ENCODE measurements at regions not wholly inside any gene's neighbourhood (a gene's known extent, or its start where the extent isn't known, plus 50 kb on each side); places are given as distances from the start of the nearest gene placed in this dataset.

DNA sequence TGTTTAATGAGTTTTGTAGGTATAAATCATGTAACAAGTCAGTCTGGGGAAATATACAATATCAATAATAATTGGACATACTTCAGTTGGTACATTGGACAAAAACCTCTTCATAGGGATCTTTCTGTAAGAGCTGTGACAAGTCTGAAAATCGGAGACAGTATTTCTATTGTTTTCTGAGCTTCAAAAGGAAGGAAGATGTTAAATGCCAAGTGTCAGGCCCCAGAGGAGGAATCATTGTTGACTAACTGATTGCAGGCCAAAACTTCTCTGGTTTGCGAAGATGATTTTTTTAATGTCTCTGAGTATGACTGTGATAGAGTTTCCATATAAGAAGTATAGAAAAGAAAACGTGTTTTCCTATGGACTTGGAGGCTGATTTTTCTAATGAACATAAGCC, 316.4 kb downstream of the RNF144B start:
- no peak for DNase-seq
- TF ChIP-seq, protein P1, sequence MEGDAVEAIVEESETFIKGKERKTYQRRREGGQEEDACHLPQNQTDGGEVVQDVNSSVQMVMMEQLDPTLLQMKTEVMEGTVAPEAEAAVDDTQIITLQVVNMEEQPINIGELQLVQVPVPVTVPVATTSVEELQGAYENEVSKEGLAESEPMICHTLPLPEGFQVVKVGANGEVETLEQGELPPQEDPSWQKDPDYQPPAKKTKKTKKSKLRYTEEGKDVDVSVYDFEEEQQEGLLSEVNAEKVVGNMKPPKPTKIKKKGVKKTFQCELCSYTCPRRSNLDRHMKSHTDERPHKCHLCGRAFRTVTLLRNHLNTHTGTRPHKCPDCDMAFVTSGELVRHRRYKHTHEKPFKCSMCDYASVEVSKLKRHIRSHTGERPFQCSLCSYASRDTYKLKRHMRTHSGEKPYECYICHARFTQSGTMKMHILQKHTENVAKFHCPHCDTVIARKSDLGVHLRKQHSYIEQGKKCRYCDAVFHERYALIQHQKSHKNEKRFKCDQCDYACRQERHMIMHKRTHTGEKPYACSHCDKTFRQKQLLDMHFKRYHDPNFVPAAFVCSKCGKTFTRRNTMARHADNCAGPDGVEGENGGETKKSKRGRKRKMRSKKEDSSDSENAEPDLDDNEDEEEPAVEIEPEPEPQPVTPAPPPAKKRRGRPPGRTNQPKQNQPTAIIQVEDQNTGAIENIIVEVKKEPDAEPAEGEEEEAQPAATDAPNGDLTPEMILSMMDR (IDR thresholded peaks at IDR 0.05) = no peak
- Histone ChIP-seq H3K36me3 (no peaks in the 10 kb centered on the region), H3K9me3 (no peaks in the 10 kb centered on the region), H3K4me1 (no peaks in the 10 kb centered on the region), H3K27ac (no peak overlapping the region), H3K4me3 (no peak overlapping the region), H3K27me3 (no peaks in the 10 kb centered on the region)
- intact Hi-C loops (cut with DNase I; ENCODE audit: low total_unique reads) = no loop called here

DNA sequence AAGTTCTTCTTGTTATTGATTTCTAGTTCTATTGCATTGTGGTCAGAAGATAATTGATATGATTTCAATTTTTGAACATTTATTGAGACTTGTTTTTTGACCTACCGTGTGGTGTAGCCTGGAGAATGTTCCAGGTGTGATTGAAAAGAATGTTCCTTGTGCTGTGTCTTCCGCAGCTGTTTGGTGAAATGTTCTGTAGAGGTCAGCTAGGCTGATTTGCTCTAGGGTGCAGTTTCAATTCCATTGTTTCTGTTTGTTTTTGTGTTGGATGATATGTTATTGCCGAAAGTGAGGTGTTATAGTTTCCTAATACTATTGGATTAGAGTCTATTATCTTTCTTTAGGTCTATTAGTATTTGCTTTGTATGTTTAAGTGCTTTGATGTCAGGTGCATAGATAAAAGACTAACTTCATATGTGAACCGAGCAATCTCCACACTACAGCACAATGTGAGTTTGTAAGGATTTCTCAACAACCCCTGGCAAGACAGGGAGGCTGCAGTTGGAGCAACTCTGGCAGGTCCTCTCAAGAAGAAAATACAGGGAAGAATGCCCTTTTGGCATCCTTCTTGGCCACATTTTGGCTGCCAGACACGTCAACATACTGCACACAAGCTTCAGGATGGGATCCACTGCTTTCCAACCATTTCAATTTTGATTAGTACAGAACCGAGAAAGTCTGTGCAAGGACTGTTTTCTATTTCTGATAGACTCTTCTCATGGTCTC, 320.7 kb downstream of the RNF144B start:
- no peak for DNase-seq
- intact Hi-C loops (cut with DNase I; ENCODE audit: low total_unique reads) = no loop called here
- no peaks in the 10 kb centered on the region for H3K9me3 ChIP-seq
- no peaks in the 10 kb centered on the region for H3K36me3 ChIP-seq
- H3K4me3 ChIP-seq = no peak overlapping the region
- TF ChIP-seq, protein P1 (IDR thresholded peaks at IDR 0.05) = no peak
- H3K27me3 ChIP-seq = no peaks in the 10 kb centered on the region
- no peak overlapping the region for H3K27ac ChIP-seq
- H3K4me1 ChIP-seq = no peaks in the 10 kb centered on the region

DNA sequence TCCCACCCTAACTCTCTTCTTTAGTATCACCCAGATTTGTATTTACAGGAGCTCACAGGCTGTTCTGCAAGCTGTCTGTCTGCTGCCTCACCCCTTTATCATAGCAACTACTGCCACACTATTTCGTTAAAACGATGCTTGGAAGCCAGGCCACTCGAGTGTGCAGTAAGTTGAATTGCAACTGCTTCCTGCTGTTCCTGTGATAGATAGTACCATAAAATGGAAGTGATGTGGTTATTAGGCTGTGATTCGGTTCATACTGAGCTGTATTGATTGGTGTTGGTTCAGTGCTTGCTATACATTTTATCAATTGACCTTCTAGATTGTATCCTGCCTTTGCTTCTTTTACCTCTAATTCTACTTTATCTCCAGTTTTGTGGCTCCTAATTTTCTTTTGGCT, 325.4 kb downstream of the RNF144B start:
- no peaks in the 10 kb centered on the region for H3K9me3 ChIP-seq
- intact Hi-C loops (cut with DNase I; ENCODE audit: low total_unique reads) = no loop called here
- H3K27me3 ChIP-seq = no peaks in the 10 kb centered on the region
- TF ChIP-seq, protein P1 (IDR thresholded peaks at IDR 0.05) = no peak
- no peak overlapping the region for H3K27ac ChIP-seq
- no peaks in the 10 kb centered on the region for H3K36me3 ChIP-seq
- no peaks in the 10 kb centered on the region for H3K4me1 ChIP-seq
- no peak for DNase-seq
- H3K4me3 ChIP-seq = no peak overlapping the region

DNA sequence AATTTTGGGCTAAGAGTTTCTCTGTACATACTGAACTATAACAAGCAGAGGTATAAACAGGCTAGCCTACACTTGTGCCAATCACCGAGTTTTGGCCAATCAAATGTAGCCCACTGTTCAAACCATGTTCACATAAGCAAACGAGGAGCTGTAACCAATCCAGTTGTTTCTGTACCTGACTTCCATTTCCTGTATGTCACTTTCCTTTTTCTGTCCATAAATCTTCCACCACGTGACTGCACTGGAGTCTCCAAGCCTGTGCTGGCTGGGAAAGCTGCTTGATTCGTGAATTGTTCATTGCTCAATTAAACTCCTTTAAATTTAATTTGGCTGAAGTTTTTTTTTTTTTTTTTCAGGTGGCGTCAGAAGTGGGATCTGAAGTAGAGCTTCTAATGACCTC, 332.9 kb downstream of the RNF144B start:
- no peaks in the 10 kb centered on the region for H3K36me3 ChIP-seq
- H3K27me3 ChIP-seq = no peaks in the 10 kb centered on the region
- intact Hi-C loops (cut with DNase I; ENCODE audit: low total_unique reads) = no loop called here
- no peak overlapping the region for H3K27ac ChIP-seq
- H3K4me3 ChIP-seq = no peak overlapping the region
- TF ChIP-seq, protein P1 (IDR thresholded peaks at IDR 0.05) = no peak
- no peaks in the 10 kb centered on the region for H3K4me1 ChIP-seq
- H3K9me3 ChIP-seq = no peaks in the 10 kb centered on the region
- no peak for DNase-seq

DNA sequence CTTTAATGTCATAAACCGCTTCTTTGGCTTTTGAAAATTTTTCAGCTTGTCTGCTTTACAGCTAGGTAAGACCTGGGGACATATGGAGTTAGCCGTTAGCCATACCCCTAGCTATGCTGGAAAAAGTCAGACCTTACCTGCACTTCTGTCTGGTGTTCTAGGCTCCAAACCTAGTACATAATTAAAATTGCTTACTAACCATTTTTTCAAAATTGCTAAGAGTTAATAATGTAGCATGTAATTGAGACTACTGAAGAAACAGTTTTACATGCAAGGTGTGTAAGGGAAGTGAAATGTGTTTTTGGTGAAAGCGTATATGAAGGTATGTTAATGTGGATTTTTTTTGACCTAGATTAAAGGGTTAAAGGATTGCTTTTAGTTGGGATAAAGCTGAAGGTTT, 336.9 kb downstream of the RNF144B start:
- H3K4me3 ChIP-seq = no peak overlapping the region
- H3K9me3 ChIP-seq = no peaks in the 10 kb centered on the region
- H3K27me3 ChIP-seq = no peaks in the 10 kb centered on the region
- TF ChIP-seq, protein P1 (IDR thresholded peaks at IDR 0.05) = no peak
- H3K4me1 ChIP-seq = no peaks in the 10 kb centered on the region
- no peak for DNase-seq
- H3K36me3 ChIP-seq = no peaks in the 10 kb centered on the region
- no peak overlapping the region for H3K27ac ChIP-seq
- intact Hi-C loops (cut with DNase I; ENCODE audit: low total_unique reads) = no loop called here

DNA sequence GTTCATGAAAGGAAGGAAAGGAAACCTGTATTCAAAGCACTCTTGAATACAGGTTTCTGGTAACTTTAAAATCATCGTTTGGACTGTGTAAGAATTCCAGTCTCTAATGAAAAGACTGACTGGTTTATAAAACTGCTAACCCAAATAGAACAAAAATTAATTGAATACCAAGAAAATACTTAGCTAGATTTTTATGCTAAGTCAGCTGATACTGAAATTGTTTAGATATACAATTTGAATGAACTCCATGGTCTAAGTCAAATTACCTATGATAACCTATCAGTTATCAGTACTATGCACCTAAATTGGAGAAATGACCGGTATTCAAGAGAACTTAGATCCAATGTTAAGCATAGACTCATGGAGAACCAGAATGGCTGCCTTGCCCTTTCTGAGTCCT, 338.3 kb downstream of the RNF144B start:
- intact Hi-C loops (cut with DNase I; ENCODE audit: low total_unique reads) = no loop called here
- Histone ChIP-seq H3K27me3 (no peaks in the 10 kb centered on the region), H3K36me3 (no peaks in the 10 kb centered on the region), H3K9me3 (no peaks in the 10 kb centered on the region), H3K4me1 (no peaks in the 10 kb centered on the region), H3K27ac (no peak overlapping the region), H3K4me3 (no peak overlapping the region)
- DNase-seq = no peak
- TF ChIP-seq, protein P1 (IDR thresholded peaks at IDR 0.05) = no peak

Measured in tibial artery (tissue), 4 donors.